HepG2 (cell line): ENCODE measurements at regions not wholly inside any gene's neighbourhood (a gene's known extent, or its start where the extent isn't known, plus 50 kb on each side); places are given as distances from the start of the nearest gene placed in this dataset.

Source experiments
- ATAC-seq: fragments of 200-7000 bp; cut with Tn5 transposase; 3 replicates; pipeline ENCODE4 v1.9.1; 2020; ENCODE audit warnings: mild to moderate bottlenecking, moderate library complexity
- BruUV-seq: library from RNA; stranded (reverse); fragments of 400-500 nt; replicated peaks from 2 replicates; lab custom pipeline; 2021; lab: Mats Ljungman, UMichigan
- CTCF ChIA-PET: fragments of 300-600 bp; formaldehyde crosslinking; extraction: SDS; loops from one replicate; lab custom pipeline; 2021; ENCODE audit warnings: low total read pairs, inconsistent platforms, low intra/inter-chr PET ratio; lab: Yijun Ruan, JAX
- POLR2A ChIA-PET: fragments of 350-600 bp; sonication (Branson Sonifier 250); formaldehyde crosslinking; loops from one replicate; lab custom pipeline; 2020; ENCODE audit warnings: antibody characterized with exemption, inconsistent platforms; lab: Yijun Ruan, JAX
- DNase-seq: peaks from one replicate; pipeline ENCODE4 v3.0.0-alpha.2; 2015; ENCODE audit warnings: low spot score
- FAIRE-seq: peaks from 3 replicates; lab custom pipeline; 2011; peaks lifted over from hg19 to GRCh38; lab: Jason Lieb, UNC
- H2AFZ ChIP-seq: one replicate; pipeline ENCODE4 v1.6.1; 2011; ENCODE audit warnings: low read length, inconsistent platforms
- H3K27ac ChIP-seq: fragments of 300-600 bp; 3 replicates; pipeline ENCODE4 v1.8.0; 2011; ENCODE audit warnings: mixed run types, mild to moderate bottlenecking, mixed read lengths, low read length, inconsistent platforms; ENCODE audit not compliant: insufficient read depth; ENCODE audit errors: extremely low read length
- H3K27me3 ChIP-seq, 2 experiments: fragments of 200-600 bp in 1 of 2; 2 replicates in 1 of 2; 3 replicates in 1 of 2; pipeline versions ENCODE4 v1.6.0 to v1.8.0; 2011; ENCODE audit warnings: low read length in 2 of 2, mild to moderate bottlenecking in 2 of 2, moderate library complexity in 2 of 2, inconsistent platforms in 1 of 2; ENCODE audit not compliant: insufficient read depth in 2 of 2, control insufficient read depth in 1 of 2
- H3K36me3 ChIP-seq, 2 experiments: fragments of 200-600 bp in 1 of 2; replicated peaks in 1 of 2; 2 replicates in 1 of 2; 3 replicates in 1 of 2; pipeline versions ENCODE4 v1.5.1 to v1.8.0; 2011; ENCODE audit warnings: low read length in 2 of 2, inconsistent platforms in 1 of 2; ENCODE audit not compliant: insufficient read depth in 2 of 2, control insufficient read depth in 1 of 2
- H3K4me1 ChIP-seq: 2 replicates; pipeline ENCODE4 v1.5.1; 2012; ENCODE audit warnings: low read length, inconsistent platforms; ENCODE audit not compliant: insufficient read depth
- H3K4me2 ChIP-seq: 2 replicates; pipeline ENCODE4 v1.6.0; 2011; ENCODE audit warnings: low read depth, low read length, inconsistent platforms
- H3K4me3 ChIP-seq, 3 experiments: fragments of 200-600 bp in 1 of 3; sonication (generic), shearing (Covaris generic) in 1 of 3; replicated peaks in 1 of 3; 2 replicates each; pipeline ENCODE4 v1.5.1; 2011 to 2016; ENCODE audit warnings: low read length in 3 of 3, inconsistent platforms in 2 of 3, low read depth in 2 of 3, mild to moderate bottlenecking in 2 of 3, control low read depth in 1 of 3, mixed read lengths in 1 of 3; ENCODE audit not compliant: insufficient read depth in 1 of 3
- H3K79me2 ChIP-seq: one replicate; pipeline ENCODE4 v1.6.1; 2011; ENCODE audit warnings: low read length, inconsistent platforms; ENCODE audit not compliant: insufficient read depth
- H3K9ac ChIP-seq: 2 replicates; pipeline ENCODE4 v1.6.0; 2011; ENCODE audit warnings: mild to moderate bottlenecking, low read depth, low read length, inconsistent platforms; ENCODE audit not compliant: insufficient read depth
- H3K9me3 ChIP-seq: 2 replicates; pipeline ENCODE4 v1.5.1; 2012; ENCODE audit warnings: mild to moderate bottlenecking, low read length
- H4K20me1 ChIP-seq: 2 replicates; pipeline ENCODE4 v1.6.0; 2011; ENCODE audit warnings: inconsistent platforms, mild to moderate bottlenecking, low read length, moderate library complexity; ENCODE audit not compliant: insufficient read depth
- DRAP1 ChIP-seq: IDR thresholded peaks from 2 replicates; pipeline ENCODE4 v1.6.1; 2016; ENCODE audit warnings: missing genetic modification reagents, missing compliant biosample characterization
- E2F2 ChIP-seq: sonication (generic); formaldehyde crosslinking; IDR thresholded peaks from 2 replicates; pipeline ENCODE4 v1.4.0; 2020; ENCODE audit warnings: missing genetic modification reagents, borderline replicate concordance
- GMEB2 ChIP-seq: IDR thresholded peaks from 2 replicates; pipeline ENCODE4 v1.6.1; 2016; ENCODE audit warnings: missing biosample characterization, missing genetic modification reagents, low read depth
- MXD1 ChIP-seq: sonication (generic); formaldehyde crosslinking; IDR thresholded peaks from 2 replicates; pipeline ENCODE4 v1.4.0; 2020; ENCODE audit warnings: mild to moderate bottlenecking, missing genetic modification reagents
- SUZ12 ChIP-seq: fragments of 150-350 bp; IDR thresholded peaks from 2 replicates; pipeline ENCODE4 v1.6.1; 2014; ENCODE audit warnings: low read depth, low read length
- ZBTB7B ChIP-seq: sonication (generic); formaldehyde crosslinking; IDR thresholded peaks from 2 replicates; pipeline ENCODE4 v1.4.0; 2020; ENCODE audit warnings: missing genetic modification reagents
- ZFP82 ChIP-seq: sonication (generic); formaldehyde crosslinking; IDR thresholded peaks from 2 replicates; pipeline ENCODE4 v1.5.1; 2020; ENCODE audit warnings: mild to moderate bottlenecking, missing genetic modification reagents, borderline replicate concordance
- ZNF331 ChIP-seq: sonication (generic); formaldehyde crosslinking; IDR thresholded peaks from 2 replicates; pipeline ENCODE4 v1.4.0; 2020; ENCODE audit warnings: missing genetic modification reagents
- ZNF691 ChIP-seq: sonication (generic); formaldehyde crosslinking; IDR thresholded peaks from 2 replicates; pipeline ENCODE4 v1.4.0; 2020; ENCODE audit warnings: missing genetic modification reagents, low read depth, mild to moderate bottlenecking, borderline replicate concordance
- ZNF710 ChIP-seq: sonication (generic); formaldehyde crosslinking; IDR thresholded peaks from 2 replicates; pipeline ENCODE4 v1.5.0; 2020; ENCODE audit warnings: mild to moderate bottlenecking, missing genetic modification reagents, borderline replicate concordance
- WGBS: methylation state at CpG from one replicate; pipeline ENCODE4 v1.1.6; 2017; ENCODE audit warnings: low lambda C conversion rate; 5-methylcytosine and 5-hydroxymethylcytosine counted together
- in situ Hi-C: cut with HindIII; loops from 2 replicates; pipeline ENCODE4 v1.10.0; 2017; ENCODE audit warnings: low pct_unique_long_range_greater_than_20kb; ENCODE audit not compliant: extremely low pct_ligation_motif_present
- intact Hi-C: fragments of 100-400 bp; cut with micrococcal nuclease; formaldehyde crosslinking; loops from one replicate; pipeline ENCODE4 v1.10.0; 2022; ENCODE audit not compliant: unreplicated experiment
- TF ChIP-seq, protein P1 (sequence below): sonication (generic); formaldehyde crosslinking; IDR thresholded peaks from 2 replicates; pipeline ENCODE4 v1.8.1; 2023; ENCODE audit warnings: mild to moderate bottlenecking, inconsistent platforms, moderate library complexity, missing genetic modification reagents, borderline replicate concordance
- TF ChIP-seq, protein P2 (sequence below): sonication (generic); formaldehyde crosslinking; IDR thresholded peaks from 2 replicates; pipeline ENCODE4 v1.9.0; 2021; ENCODE audit warnings: missing genetic modification reagents, borderline replicate concordance

DNA sequence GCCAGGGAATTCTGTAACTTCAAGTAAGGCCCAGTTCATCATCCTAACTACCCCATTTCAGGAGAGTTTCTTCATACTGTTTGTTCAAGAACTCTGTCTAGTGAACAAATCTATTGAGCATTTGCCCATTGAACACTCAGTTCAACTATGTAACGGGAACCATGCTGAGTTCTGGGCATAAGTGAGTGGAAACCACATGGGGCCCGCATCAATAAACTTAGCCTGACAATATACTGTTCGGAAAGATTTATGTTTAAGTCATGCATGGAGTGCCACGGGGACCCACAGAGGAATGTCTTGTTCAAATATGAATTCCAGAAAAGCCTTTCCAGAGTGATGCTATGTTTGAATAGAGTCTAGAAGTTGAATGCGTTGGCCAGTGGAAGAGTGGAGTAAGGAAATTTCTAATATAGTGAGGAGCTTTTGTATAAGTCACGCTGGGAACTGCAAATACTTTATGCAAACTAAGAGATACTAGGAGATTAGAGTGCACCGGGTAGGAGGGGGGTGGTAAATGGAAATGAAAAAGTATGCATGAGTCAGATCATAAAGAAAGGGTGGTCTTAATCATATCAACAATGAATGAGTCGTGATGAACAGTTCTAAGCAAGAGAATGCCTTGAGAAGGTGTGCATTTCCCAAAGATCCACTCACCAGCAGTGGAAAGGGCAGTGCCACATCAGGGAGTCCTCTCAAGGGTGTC lies 279.8 kb downstream of the VPS13C start:
- WGBS, result 11% methylated on average over 8 of the region's 8 CpGs
- in situ Hi-C loops, result no loop called here
- Histone ChIP-seq H3K9ac (no peak overlapping the region), H3K27me3 (peaks cover 0 to 14% of the 10 kb centered on the region in 2 experiments; a peak in 2 of 5 replicates), H3K4me1 (no peaks in the 10 kb centered on the region), H2AFZ (no peak overlapping the region), H3K9me3 (no peaks in the 10 kb centered on the region), H3K27ac (no peak overlapping the region), H3K4me2 (no peak overlapping the region)
- POLR2A ChIA-PET, result no interaction called here
- BruUV-seq, result no TSS peak
- ATAC-seq (no peak), DNase-seq (no peak), FAIRE-seq (no peak)
- intact Hi-C loops, result no loop called here
- TF ChIP-seq ZNF710 (CRISPR knock-in tag) (no peak), ZBTB7B (no peak), SUZ12 (no peak), ZNF331 (CRISPR knock-in tag) (no peak), ZNF691 (no peak), ZFP82 (no peak), DRAP1 (CRISPR knock-in tag) (no peak), MXD1 (CRISPR knock-in tag) (no peak), E2F2 (CRISPR knock-in tag) (no peak), GMEB2 (CRISPR knock-in tag) (no peak)
- TF ChIP-seq, protein P1, sequence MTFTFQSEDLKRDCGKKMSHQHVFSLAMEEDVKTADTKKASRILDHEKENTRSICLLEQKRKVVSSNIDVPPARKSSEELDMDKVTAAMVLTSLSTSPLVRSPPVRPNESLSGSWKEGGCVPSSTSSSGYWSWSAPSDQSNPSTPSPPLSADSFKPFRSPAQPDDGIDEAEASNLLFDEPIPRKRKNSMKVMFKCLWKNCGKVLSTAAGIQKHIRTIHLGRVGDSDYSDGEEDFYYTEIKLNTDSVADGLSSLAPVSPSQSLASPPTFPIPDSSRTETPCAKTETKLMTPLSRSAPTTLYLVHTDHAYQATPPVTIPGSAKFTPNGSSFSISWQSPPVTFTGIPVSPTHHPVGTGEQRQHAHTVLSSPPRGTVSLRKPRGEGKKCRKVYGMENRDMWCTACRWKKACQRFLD (CRISPR knock-in tag), result no peak
- TF ChIP-seq, protein P2, sequence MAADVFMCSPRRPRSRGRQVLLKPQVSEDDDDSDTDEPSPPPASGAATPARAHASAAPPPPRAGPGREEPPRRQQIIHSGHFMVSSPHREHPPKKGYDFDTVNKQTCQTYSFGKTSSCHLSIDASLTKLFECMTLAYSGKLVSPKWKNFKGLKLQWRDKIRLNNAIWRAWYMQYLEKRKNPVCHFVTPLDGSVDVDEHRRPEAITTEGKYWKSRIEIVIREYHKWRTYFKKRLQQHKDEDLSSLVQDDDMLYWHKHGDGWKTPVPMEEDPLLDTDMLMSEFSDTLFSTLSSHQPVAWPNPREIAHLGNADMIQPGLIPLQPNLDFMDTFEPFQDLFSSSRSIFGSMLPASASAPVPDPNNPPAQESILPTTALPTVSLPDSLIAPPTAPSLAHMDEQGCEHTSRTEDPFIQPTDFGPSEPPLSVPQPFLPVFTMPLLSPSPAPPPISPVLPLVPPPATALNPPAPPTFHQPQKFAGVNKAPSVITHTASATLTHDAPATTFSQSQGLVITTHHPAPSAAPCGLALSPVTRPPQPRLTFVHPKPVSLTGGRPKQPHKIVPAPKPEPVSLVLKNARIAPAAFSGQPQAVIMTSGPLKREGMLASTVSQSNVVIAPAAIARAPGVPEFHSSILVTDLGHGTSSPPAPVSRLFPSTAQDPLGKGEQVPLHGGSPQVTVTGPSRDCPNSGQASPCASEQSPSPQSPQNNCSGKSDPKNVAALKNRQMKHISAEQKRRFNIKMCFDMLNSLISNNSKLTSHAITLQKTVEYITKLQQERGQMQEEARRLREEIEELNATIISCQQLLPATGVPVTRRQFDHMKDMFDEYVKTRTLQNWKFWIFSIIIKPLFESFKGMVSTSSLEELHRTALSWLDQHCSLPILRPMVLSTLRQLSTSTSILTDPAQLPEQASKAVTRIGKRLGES (CRISPR knock-in tag), result no peak
- TF ChIP-seq, all 625 proteins: peak for 0
- Histone ChIP-seq H3K79me2 (no peaks in the 10 kb centered on the region), H3K4me3 (no peak overlapping the region), H3K36me3 (no peaks in the 10 kb centered on the region), H4K20me1 (no peaks in the 10 kb centered on the region)
- CTCF ChIA-PET, result no interaction called here
